NCI-H2196 treated with DMSO at 0.1 percent for 48 hours (cell line): ENCODE measurements at regions not wholly inside any gene's neighbourhood (a gene's known extent, or its start where the extent isn't known, plus 50 kb on each side); places are given as distances from the start of the nearest gene placed in this dataset.
A peak's percentile ranks its signal among the peaks of the same experiment; 100 is the strongest.

Experiments used
- DNase-seq: peaks from one replicate; lab custom pipeline; 2025; ENCODE audit not compliant: unreplicated experiment; lab: John Stamatoyannopoulos, UW

DNA sequence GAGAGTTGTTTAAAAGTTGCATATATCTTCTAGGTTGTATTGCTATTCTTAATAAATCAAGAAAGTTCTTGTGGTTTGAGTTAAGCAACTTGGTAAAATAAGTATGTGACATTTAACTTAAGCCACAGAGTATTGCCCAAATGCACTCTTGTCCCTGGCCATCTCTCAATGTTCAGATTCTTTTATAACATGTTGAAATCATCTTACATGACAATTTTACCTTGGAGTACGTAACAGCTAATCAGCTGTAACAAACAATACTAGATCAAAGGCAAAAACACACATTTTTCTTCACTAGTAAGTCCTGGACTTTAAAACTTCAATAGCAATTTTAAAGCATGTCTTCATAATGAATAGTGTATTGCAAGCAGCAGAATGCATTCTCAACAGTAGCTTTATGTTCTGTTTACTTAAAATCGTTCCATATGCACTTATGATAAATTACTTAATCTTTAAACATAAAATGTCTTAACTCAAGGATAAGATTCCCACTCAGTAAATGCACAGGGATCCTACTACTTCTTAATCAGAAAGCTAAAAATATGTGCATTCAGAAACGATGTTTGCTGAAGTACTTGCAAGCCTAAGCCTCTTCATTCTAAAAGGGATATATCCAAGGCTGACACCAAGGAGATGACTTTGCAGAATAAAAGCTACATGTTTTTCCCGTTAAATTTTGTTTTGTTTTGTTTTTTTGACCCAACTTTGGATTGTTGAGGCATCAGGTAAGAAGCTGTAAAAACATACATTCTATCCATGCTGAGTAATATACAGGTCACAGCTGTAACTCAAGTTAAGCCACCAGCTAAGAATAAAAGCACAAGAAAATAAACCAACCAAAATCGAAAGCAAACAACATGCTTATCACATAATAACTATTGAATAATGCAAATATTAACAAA is 86.1 kb upstream of the NFIB start:
- no peak for DNase-seq

- no peak for DNase-seq
These were observed 84.5 kb upstream of the NFIB start for GRCh38 chr9:14398473-14398872.

- no peak for DNase-seq
These were observed 82.2 kb upstream of the NFIB start for GRCh38 chr9:14396171-14396570.

DNA sequence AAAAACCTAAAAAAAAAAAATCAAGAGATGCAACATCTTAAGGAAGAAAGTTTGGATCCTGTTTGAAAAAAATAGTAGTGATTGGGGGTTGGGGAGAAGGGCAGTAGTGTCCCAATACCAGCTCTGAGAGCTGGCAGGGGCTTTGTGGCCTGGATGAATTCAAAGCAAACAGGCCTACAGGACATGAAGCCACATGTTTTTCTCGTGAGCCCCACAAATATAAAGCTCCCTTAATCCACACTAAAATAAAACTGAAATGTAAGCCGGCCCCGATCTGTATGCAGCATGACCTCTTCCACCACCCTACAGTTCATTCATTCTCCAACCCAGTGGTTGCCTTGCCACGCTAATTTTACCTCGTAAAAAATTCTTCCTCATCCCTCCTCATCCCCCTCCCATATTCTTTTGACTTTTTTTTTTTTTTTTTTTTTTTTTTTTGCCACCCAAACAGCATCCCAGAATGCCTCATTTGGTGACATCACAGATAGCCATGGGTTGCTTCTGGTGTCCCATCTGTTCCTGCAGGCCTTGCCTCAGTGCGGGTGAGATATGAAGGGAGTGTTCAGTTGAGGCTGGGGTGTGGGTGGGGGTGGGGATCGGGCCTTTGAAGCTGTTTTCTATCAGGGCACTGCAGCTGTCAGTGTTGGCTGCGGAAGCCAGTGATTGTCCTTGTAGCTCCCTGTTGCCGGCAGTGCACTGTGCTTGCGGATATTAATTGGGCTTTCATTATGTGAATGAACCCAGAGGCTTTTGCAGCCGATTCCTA is 81.6 kb upstream of the NFIB start:
- no peak for DNase-seq

DNA sequence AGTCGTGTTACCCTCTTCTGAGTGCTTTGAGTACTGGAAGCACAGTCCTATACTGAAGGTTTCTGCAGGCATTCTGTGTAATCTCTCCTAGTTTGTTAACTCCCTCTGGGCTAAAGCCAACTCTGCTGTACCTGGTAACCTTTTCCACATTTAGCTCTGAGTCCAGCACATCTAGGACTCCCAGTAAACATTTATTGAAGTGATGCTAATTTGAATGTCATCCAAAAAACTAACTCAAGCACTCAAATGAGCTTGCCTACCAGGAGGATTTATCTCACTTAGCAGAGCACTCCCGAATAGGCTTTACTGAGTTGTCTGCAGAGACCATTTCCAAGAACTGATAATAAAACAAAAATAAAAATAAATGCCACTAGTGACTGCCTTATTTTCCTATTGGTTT is 79.5 kb upstream of the NFIB start:
- DNase-seq, result no peak

DNA sequence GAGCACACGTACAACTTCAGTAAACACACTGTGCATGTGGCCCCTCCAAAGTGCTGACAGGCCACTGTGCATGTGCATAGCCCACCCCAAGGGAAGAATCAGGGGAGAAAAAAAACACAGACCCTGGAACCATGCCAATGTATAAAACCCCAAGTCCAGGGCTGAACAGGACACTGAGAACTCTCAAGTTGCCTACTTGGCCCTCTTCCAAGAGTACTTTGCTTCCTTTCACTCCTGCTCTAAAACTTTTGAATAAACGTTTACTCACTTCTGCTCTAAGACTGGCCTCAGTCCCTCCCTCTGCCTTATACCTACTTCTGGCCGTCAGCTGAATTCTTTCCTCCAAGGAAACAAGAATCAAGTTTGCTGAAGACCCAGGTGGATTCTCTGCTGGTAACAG is 77.7 kb upstream of the NFIB start:
- no peak for DNase-seq

DNA sequence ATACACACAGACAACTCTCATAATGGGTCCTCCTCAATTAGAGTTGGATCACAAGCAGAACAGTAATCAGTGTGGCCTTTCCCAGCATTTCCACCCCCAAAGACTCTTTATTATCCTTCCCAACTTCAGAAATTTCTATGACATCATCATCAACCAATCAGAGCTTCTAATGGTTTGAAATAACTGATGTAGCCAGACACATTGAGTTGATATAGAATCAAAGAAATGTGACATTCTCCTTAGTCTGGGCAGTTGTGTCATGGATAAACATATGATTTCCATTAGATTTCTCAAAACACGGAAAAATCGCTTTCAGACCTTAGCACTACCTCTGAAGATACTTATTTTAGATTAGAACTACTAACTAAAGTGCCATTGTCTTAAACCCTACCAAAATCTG is 75.7 kb upstream of the NFIB start:
- no peak for DNase-seq

DNA sequence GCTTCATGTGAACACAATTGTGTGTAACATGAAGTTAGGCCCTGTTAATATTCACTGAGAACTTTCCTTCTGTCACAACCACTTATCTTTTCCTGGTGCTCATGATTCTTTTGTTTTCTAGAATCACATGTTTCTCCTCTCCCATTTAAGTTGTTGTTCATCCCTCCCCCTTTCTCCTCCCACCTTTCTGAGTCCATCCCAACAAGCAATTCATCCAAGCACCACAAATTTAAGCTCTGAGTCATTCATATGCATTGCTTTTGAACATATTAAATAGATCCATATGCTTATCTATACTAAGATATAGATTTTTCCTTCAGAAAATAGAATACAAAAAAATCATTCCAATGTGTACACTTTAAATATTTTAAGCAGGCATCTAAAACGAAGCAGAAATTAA is 75.2 kb upstream of the NFIB start:
- no peak for DNase-seq

- DNase-seq, result no peak
These were observed 69.8 kb upstream of the NFIB start for GRCh38 chr9:14383773-14384172.

DNA sequence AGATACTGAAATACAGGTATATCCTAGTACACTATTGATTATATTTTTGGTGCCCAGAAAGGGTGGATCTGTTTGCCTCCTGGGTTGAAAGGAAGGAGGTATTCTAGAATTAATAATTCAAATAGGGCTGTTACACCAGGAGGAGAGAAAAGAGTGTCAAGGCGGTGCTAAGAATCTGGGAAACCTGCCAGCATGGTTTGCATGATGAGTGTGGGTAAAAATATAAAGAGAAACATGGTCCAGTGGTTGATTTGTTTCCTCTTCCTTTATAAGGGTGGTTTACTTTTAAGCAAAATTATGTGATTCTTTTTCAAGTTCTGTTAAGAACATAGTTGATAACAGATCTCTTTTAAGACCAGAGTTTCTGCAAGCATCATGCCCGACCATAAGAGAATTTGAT is 69.4 kb upstream of the NFIB start:
- peak; percentile 64 for DNase-seq

GRCh38 chr9:14380061-14380836 is 66.3 kb upstream of the NFIB start:
- no peak for DNase-seq

- no peak for DNase-seq
These were observed 65.3 kb upstream of the NFIB start for GRCh38 chr9:14379280-14379679.

DNA sequence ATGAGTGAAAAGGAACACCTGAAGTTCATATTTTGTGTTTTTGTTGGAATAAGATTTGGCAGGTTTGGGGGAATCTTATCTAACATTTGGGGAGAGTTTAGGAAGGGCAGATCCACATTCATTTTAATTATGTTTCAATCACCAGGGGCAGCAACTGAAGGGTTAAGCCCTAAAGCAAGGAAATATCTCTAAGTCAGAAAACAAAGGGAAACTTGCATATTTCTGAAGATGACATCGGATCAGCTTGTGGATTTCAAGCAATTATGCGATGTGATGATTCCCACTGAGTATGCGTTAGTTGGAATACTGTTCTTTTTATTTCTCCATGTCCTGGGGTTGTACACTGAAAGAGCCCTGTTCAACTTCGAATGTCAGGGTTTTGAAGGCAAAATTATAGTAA is 59.8 kb upstream of the NFIB start:
- DNase-seq, result no peak

DNA sequence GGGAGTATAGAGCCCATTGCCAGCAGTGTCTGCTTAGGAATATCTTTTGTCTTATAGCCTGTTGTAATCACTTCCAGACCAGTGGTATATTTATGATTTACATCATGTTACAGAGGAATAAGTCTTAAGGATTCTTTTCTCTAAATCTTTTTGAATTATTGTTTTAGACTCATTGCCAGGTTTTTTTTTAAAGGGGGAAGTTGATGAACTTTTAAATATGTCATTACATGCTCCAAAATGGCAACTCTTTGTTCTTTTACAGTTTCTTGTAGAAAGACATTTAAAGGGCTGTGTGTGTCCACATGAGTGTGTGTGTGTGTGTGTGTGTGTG is 59.4 kb upstream of the NFIB start:
- no peak for DNase-seq

- no peak for DNase-seq
These were observed 58.7 kb upstream of the NFIB start for GRCh38 chr9:14372437-14373335.

DNA sequence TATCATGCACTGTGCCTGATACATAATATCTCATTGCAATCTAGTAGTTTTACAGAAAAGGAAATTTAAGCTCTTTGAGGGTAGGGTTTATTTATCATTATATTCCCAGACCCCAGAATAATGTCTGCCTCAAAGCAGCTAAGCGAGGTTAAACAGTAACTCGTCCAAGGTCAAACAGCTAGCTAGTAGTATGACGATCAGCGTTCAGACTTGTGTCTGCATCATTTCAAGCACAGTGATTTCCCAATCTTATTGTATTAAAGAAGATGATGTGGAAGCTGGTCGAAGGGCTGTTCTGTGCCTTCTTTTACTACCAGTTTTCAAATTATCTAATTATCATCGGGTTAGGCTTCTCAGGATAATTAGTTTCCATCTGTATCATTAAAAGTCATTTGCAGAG is 55.1 kb upstream of the NFIB start:
- DNase-seq, result no peak

- no peak for DNase-seq
These were observed 52.1 kb upstream of the NFIB start for GRCh38 chr9:14366076-14366475.

DNA sequence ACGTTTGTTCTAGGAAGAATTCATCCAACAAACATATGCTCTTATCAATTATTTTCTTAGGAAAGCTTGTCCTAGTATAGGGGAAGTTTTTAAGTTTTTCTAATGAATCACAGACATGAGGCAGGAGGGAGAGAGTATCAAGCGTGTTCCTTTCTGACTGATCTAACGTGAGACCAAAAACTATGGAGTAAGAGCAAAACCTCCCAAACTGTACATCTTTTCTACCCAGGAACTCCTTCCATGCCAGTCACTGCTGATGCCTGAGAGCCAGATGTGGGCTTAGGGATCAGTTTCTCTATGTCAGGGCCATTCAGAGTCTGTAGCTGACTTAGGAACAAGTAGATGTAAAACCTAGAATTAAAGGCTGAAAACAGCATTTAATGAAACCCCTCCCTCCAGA is 51.7 kb upstream of the NFIB start:
- DNase-seq, result no peak
